ENCODE measurements at regions not wholly inside any gene's neighbourhood (a gene's known extent, or its start where the extent isn't known, plus 50 kb on each side); places are given as distances from the start of the nearest gene placed in this dataset.

DNA sequence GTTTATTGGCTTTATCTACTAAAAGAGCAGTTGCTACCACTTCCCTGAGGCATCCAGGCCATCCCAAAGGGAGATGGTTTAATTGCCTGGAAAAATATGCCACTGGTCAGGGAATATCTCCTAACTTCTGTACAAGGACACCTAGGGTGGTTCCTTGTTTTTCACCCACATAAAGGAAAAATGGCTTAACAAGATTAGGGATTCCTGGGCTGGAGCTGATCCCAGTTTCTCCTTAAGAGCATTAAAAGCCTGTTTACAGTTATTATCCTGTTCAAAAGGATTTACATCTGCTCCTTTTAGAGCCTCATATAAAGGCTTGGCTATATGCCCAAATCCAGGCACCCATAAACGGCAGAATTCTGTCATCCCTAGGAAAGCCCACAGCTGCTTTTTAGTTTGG lies 70.2 kb upstream of the WNT7A start:
- TF ChIP-seq CREB1 (CRISPR knock-in tag; IDR thresholded peaks at IDR 0.05) (no peak), ZNF138 (CRISPR knock-in tag; conservative IDR thresholded peaks at IDR 0.05) (no peak), NFYB (CRISPR knock-in tag; conservative IDR thresholded peaks at IDR 0.05; ENCODE audit: low read depth) (no peak), RELA (CRISPR knock-in tag; IDR thresholded peaks at IDR 0.05; ENCODE audit: borderline replicate concordance) (no peak), ZNF121 (CRISPR knock-in tag; IDR thresholded peaks at IDR 0.05) (no peak), ATF1 (CRISPR knock-in tag; IDR thresholded peaks at IDR 0.05) (no peak), TEAD4 (CRISPR knock-in tag; IDR thresholded peaks at IDR 0.05) (no peak), ZBTB21 (CRISPR knock-in tag; IDR thresholded peaks at IDR 0.05; ENCODE audit: borderline replicate concordance) (no peak), CBFB (CRISPR knock-in tag; IDR thresholded peaks at IDR 0.05; ENCODE audit: low read depth) (no peak), FOXJ3 (CRISPR knock-in tag; IDR thresholded peaks at IDR 0.05; ENCODE audit: borderline replicate concordance) (no peak)
- TF ChIP-seq, protein P1, sequence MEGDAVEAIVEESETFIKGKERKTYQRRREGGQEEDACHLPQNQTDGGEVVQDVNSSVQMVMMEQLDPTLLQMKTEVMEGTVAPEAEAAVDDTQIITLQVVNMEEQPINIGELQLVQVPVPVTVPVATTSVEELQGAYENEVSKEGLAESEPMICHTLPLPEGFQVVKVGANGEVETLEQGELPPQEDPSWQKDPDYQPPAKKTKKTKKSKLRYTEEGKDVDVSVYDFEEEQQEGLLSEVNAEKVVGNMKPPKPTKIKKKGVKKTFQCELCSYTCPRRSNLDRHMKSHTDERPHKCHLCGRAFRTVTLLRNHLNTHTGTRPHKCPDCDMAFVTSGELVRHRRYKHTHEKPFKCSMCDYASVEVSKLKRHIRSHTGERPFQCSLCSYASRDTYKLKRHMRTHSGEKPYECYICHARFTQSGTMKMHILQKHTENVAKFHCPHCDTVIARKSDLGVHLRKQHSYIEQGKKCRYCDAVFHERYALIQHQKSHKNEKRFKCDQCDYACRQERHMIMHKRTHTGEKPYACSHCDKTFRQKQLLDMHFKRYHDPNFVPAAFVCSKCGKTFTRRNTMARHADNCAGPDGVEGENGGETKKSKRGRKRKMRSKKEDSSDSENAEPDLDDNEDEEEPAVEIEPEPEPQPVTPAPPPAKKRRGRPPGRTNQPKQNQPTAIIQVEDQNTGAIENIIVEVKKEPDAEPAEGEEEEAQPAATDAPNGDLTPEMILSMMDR (IDR thresholded peaks at IDR 0.05) = no peak
- TF ChIP-seq, protein P2, sequence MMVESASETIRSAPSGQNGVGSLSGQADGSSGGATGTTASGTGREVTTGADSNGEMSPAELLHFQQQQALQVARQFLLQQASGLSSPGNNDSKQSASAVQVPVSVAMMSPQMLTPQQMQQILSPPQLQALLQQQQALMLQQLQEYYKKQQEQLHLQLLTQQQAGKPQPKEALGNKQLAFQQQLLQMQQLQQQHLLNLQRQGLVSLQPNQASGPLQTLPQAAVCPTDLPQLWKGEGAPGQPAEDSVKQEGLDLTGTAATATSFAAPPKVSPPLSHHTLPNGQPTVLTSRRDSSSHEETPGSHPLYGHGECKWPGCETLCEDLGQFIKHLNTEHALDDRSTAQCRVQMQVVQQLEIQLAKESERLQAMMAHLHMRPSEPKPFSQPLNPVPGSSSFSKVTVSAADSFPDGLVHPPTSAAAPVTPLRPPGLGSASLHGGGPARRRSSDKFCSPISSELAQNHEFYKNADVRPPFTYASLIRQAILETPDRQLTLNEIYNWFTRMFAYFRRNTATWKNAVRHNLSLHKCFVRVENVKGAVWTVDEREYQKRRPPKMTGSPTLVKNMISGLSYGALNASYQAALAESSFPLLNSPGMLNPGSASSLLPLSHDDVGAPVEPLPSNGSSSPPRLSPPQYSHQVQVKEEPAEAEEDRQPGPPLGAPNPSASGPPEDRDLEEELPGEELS (CRISPR knock-in tag; IDR thresholded peaks at IDR 0.05) = no peak
- TF ChIP-seq, protein P3, sequence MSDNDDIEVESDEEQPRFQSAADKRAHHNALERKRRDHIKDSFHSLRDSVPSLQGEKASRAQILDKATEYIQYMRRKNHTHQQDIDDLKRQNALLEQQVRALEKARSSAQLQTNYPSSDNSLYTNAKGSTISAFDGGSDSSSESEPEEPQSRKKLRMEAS (CRISPR knock-in tag; IDR thresholded peaks at IDR 0.05) = no peak
- TF ChIP-seq, protein P4, sequence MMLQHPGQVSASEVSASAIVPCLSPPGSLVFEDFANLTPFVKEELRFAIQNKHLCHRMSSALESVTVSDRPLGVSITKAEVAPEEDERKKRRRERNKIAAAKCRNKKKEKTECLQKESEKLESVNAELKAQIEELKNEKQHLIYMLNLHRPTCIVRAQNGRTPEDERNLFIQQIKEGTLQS (CRISPR knock-in tag; conservative IDR thresholded peaks at IDR 0.05) = no peak

Data from WTC11 (cell line).